ENCODE measurements at regions not wholly inside any gene's neighbourhood (a gene's known extent, or its start where the extent isn't known, plus 50 kb on each side); places are given as distances from the start of the nearest gene placed in this dataset.

DNA sequence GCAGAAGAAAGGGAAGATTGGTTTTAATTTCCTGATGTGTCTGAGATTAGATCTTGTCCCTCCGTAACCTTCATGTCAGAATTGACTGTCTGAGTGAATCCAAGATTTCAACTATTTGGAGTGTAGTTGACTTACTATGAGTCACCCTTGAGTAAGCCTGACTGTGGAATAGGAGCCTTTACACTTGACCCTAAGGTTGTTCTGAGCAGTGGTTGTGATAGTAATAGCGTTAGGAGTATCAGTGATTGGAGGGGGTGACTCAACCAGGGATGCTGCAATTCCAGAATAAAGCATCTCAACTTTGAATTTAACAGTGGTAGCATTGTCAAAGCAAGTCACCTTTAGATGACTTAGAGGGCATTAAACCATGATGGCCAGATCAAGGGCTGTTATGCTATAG, 979.5 kb upstream of the FAM98A start:
- Histone ChIP-seq H3K36me3 (ENCODE audit: control insufficient read depth in 4 of 4, insufficient read depth in 3 of 4, low read depth in 1 of 4, low read length in 3 of 4) (no peaks in the 10 kb centered on the region), H3K27me3 (ENCODE audit: control insufficient read depth in 4 of 4, insufficient read depth in 4 of 4, low read length in 3 of 4) (no peaks in the 10 kb centered on the region), H3K27ac (ENCODE audit: low read depth in 1 of 2, low read length in 2 of 2) (no peak overlapping the region), H3K9ac (ENCODE audit: low read depth in 1 of 2, low read length in 2 of 2) (no peak overlapping the region), H3K4me1 (ENCODE audit: control insufficient read depth in 4 of 4, insufficient read depth in 4 of 4, low read length in 3 of 4) (no peaks in the 10 kb centered on the region), H3K4me3 (ENCODE audit: low read depth in 1 of 3, low read length in 3 of 3) (no peak overlapping the region), H3K9me3 (ENCODE audit: control insufficient read depth in 4 of 4, low read length in 3 of 4) (peaks cover 0 to 2% (median 0%) of the 10 kb centered on the region in 4 donors)
- no peak for DNase-seq (ENCODE audit: low spot score)
- WGBS, result 80% methylated on average over 2 of the region's 2 CpGs
- TF ChIP-seq NR2F2 (IDR thresholded peaks at IDR 0.05), result no peak
- TF ChIP-seq, protein P1, sequence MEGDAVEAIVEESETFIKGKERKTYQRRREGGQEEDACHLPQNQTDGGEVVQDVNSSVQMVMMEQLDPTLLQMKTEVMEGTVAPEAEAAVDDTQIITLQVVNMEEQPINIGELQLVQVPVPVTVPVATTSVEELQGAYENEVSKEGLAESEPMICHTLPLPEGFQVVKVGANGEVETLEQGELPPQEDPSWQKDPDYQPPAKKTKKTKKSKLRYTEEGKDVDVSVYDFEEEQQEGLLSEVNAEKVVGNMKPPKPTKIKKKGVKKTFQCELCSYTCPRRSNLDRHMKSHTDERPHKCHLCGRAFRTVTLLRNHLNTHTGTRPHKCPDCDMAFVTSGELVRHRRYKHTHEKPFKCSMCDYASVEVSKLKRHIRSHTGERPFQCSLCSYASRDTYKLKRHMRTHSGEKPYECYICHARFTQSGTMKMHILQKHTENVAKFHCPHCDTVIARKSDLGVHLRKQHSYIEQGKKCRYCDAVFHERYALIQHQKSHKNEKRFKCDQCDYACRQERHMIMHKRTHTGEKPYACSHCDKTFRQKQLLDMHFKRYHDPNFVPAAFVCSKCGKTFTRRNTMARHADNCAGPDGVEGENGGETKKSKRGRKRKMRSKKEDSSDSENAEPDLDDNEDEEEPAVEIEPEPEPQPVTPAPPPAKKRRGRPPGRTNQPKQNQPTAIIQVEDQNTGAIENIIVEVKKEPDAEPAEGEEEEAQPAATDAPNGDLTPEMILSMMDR (IDR thresholded peaks at IDR 0.05; ENCODE audit: low read depth, low read length, missing input control), result no peak
- TF ChIP-seq, protein P2, sequence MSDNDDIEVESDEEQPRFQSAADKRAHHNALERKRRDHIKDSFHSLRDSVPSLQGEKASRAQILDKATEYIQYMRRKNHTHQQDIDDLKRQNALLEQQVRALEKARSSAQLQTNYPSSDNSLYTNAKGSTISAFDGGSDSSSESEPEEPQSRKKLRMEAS (IDR thresholded peaks at IDR 0.05), result no peak
- TF ChIP-seq SP1 (IDR thresholded peaks at IDR 0.05), result no peak
- no peak for TF ChIP-seq HNF4A (conservative IDR thresholded peaks at IDR 0.05)
- TF ChIP-seq GABPA (IDR thresholded peaks at IDR 0.05 in 1 of 2, conservative IDR thresholded peaks at IDR 0.05 in 1 of 2), result no peak
- TF ChIP-seq FOXA2 (IDR thresholded peaks at IDR 0.05), result no peak
- no peak for TF ChIP-seq TAF1 (conservative IDR thresholded peaks at IDR 0.05)
- no peak for TF ChIP-seq EGR1 (IDR thresholded peaks at IDR 0.05; ENCODE audit: low read depth in 2 of 2)
- TF ChIP-seq RXRA (IDR thresholded peaks at IDR 0.05), result no peak
- TF ChIP-seq, protein P3, sequence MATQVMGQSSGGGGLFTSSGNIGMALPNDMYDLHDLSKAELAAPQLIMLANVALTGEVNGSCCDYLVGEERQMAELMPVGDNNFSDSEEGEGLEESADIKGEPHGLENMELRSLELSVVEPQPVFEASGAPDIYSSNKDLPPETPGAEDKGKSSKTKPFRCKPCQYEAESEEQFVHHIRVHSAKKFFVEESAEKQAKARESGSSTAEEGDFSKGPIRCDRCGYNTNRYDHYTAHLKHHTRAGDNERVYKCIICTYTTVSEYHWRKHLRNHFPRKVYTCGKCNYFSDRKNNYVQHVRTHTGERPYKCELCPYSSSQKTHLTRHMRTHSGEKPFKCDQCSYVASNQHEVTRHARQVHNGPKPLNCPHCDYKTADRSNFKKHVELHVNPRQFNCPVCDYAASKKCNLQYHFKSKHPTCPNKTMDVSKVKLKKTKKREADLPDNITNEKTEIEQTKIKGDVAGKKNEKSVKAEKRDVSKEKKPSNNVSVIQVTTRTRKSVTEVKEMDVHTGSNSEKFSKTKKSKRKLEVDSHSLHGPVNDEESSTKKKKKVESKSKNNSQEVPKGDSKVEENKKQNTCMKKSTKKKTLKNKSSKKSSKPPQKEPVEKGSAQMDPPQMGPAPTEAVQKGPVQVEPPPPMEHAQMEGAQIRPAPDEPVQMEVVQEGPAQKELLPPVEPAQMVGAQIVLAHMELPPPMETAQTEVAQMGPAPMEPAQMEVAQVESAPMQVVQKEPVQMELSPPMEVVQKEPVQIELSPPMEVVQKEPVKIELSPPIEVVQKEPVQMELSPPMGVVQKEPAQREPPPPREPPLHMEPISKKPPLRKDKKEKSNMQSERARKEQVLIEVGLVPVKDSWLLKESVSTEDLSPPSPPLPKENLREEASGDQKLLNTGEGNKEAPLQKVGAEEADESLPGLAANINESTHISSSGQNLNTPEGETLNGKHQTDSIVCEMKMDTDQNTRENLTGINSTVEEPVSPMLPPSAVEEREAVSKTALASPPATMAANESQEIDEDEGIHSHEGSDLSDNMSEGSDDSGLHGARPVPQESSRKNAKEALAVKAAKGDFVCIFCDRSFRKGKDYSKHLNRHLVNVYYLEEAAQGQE (IDR thresholded peaks at IDR 0.05), result no peak
- TF ChIP-seq YY1 (IDR thresholded peaks at IDR 0.05), result no peak
- no peak for TF ChIP-seq JUND (IDR thresholded peaks at IDR 0.05)
- no peak for TF ChIP-seq HNF4G (IDR thresholded peaks at IDR 0.05)
- no peak for TF ChIP-seq FOXA1 (IDR thresholded peaks at IDR 0.05)
- TF ChIP-seq, protein P4, sequence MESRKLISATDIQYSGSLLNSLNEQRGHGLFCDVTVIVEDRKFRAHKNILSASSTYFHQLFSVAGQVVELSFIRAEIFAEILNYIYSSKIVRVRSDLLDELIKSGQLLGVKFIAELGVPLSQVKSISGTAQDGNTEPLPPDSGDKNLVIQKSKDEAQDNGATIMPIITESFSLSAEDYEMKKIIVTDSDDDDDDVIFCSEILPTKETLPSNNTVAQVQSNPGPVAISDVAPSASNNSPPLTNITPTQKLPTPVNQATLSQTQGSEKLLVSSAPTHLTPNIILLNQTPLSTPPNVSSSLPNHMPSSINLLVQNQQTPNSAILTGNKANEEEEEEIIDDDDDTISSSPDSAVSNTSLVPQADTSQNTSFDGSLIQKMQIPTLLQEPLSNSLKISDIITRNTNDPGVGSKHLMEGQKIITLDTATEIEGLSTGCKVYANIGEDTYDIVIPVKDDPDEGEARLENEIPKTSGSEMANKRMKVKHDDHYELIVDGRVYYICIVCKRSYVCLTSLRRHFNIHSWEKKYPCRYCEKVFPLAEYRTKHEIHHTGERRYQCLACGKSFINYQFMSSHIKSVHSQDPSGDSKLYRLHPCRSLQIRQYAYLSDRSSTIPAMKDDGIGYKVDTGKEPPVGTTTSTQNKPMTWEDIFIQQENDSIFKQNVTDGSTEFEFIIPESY (IDR thresholded peaks at IDR 0.05), result no peak
- TF ChIP-seq, protein P5, sequence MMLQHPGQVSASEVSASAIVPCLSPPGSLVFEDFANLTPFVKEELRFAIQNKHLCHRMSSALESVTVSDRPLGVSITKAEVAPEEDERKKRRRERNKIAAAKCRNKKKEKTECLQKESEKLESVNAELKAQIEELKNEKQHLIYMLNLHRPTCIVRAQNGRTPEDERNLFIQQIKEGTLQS (IDR thresholded peaks at IDR 0.05), result no peak
- TF ChIP-seq RAD21 (IDR thresholded peaks at IDR 0.05), result no peak
